Muscle layer of duodenum (tissue), 2 donors: ENCODE measurements at regions not wholly inside any gene's neighbourhood (a gene's known extent, or its start where the extent isn't known, plus 50 kb on each side); places are given as distances from the start of the nearest gene placed in this dataset.

Experiments
- H3K27ac ChIP-seq: one replicate; pipeline ENCODE4 v1.7.0; 2013; ENCODE audit warnings: mild to moderate bottlenecking, low read length
- H3K27me3 ChIP-seq: one replicate; pipeline ENCODE4 v1.7.0; 2013; ENCODE audit warnings: low read depth, mild to moderate bottlenecking, control low read depth, low read length
- H3K36me3 ChIP-seq, 2 donors: one replicate each; pipeline ENCODE4 v1.7.0; 2013; ENCODE audit warnings: low read length in 2 of 2, control low read depth in 1 of 2, mild to moderate bottlenecking in 1 of 2; ENCODE audit not compliant: insufficient read depth in 2 of 2, control insufficient read depth in 1 of 2
- H3K4me1 ChIP-seq, 2 donors: one replicate each; pipeline ENCODE4 v1.7.0; 2013; ENCODE audit warnings: low read length in 2 of 2, mild to moderate bottlenecking in 2 of 2, control low read depth in 1 of 2, moderate library complexity in 1 of 2; ENCODE audit not compliant: insufficient read depth in 2 of 2, control insufficient read depth in 1 of 2
- H3K4me3 ChIP-seq, 2 donors: one replicate each; pipeline ENCODE4 v1.7.0; 2013; ENCODE audit warnings: low read length in 2 of 2, low read depth in 1 of 2, mild to moderate bottlenecking in 1 of 2
- H3K9me3 ChIP-seq, 2 donors: one replicate each; pipeline ENCODE4 v1.7.0; 2013; ENCODE audit warnings: low read length in 2 of 2, control low read depth in 1 of 2, mild to moderate bottlenecking in 1 of 2; ENCODE audit not compliant: control insufficient read depth in 1 of 2
- donor health status: healthy.

- no peaks in the 10 kb centered on the region for H3K9me3 ChIP-seq
- H3K4me3 ChIP-seq, result no peak overlapping the region
- H3K36me3 ChIP-seq, result no peaks in the 10 kb centered on the region
- H3K27ac ChIP-seq, result no peak overlapping the region
- H3K4me1 ChIP-seq, result no peaks in the 10 kb centered on the region
- H3K27me3 ChIP-seq, result no peaks in the 10 kb centered on the region
Observed at GRCh38 chr6:12384357-12384912, 94.3 kb downstream of the EDN1 start.

- Histone ChIP-seq H3K36me3 (no peaks in the 10 kb centered on the region), H3K27me3 (no peaks in the 10 kb centered on the region), H3K4me3 (no peak overlapping the region), H3K9me3 (no peaks in the 10 kb centered on the region), H3K27ac (no peak overlapping the region), H3K4me1 (no peaks in the 10 kb centered on the region)
Observed at GRCh38 chr6:12385316-12385715, 95.2 kb downstream of the EDN1 start.

- no peaks in the 10 kb centered on the region for H3K36me3 ChIP-seq
- no peak overlapping the region for H3K27ac ChIP-seq
- H3K9me3 ChIP-seq, result no peaks in the 10 kb centered on the region
- H3K4me3 ChIP-seq, result no peak overlapping the region
- H3K4me1 ChIP-seq, result no peaks in the 10 kb centered on the region
- H3K27me3 ChIP-seq, result no peaks in the 10 kb centered on the region
Observed at GRCh38 chr6:12386816-12387215, 96.7 kb downstream of the EDN1 start.

- H3K36me3 ChIP-seq, result no peaks in the 10 kb centered on the region
- H3K9me3 ChIP-seq, result no peaks in the 10 kb centered on the region
- H3K27ac ChIP-seq, result no peak overlapping the region
- no peak overlapping the region for H3K4me3 ChIP-seq
- no peaks in the 10 kb centered on the region for H3K27me3 ChIP-seq
- no peaks in the 10 kb centered on the region for H3K4me1 ChIP-seq
Observed at GRCh38 chr6:12391472-12391871, 101.3 kb downstream of the EDN1 start.

GRCh38 chr6:12392490-12392889, 102.3 kb downstream of the EDN1 start:
- Histone ChIP-seq H3K4me1 (no peaks in the 10 kb centered on the region), H3K27me3 (no peaks in the 10 kb centered on the region), H3K27ac (no peak overlapping the region), H3K9me3 (no peaks in the 10 kb centered on the region), H3K4me3 (no peak overlapping the region), H3K36me3 (no peaks in the 10 kb centered on the region)

- Histone ChIP-seq H3K36me3 (no peaks in the 10 kb centered on the region), H3K4me1 (no peaks in the 10 kb centered on the region), H3K27ac (no peak overlapping the region), H3K9me3 (no peaks in the 10 kb centered on the region), H3K27me3 (no peaks in the 10 kb centered on the region), H3K4me3 (no peak overlapping the region)
Observed at GRCh38 chr6:12393100-12393499, 102.9 kb downstream of the EDN1 start.

GRCh38 chr6:12394170-12394569, 104.0 kb downstream of the EDN1 start:
- H3K9me3 ChIP-seq, result no peaks in the 10 kb centered on the region
- no peak overlapping the region for H3K4me3 ChIP-seq

GRCh38 chr6:12395898-12396297, 105.7 kb downstream of the EDN1 start:
- H3K27ac ChIP-seq, result no peak overlapping the region
- no peaks in the 10 kb centered on the region for H3K9me3 ChIP-seq
- no peaks in the 10 kb centered on the region for H3K36me3 ChIP-seq
- H3K4me3 ChIP-seq, result no peak overlapping the region
- H3K4me1 ChIP-seq, result no peaks in the 10 kb centered on the region
- H3K27me3 ChIP-seq, result no peaks in the 10 kb centered on the region

More at GRCh38 chr6:12394170-12394569, 104.0 kb downstream of the EDN1 start:
- H3K27me3 ChIP-seq, result no peaks in the 10 kb centered on the region
- H3K27ac ChIP-seq, result no peak overlapping the region
- no peaks in the 10 kb centered on the region for H3K36me3 ChIP-seq
- no peaks in the 10 kb centered on the region for H3K4me1 ChIP-seq

GRCh38 chr6:12401200-12401599, 111.0 kb downstream of the EDN1 start:
- Histone ChIP-seq H3K36me3 (no peaks in the 10 kb centered on the region), H3K27me3 (no peaks in the 10 kb centered on the region), H3K27ac (no peak overlapping the region), H3K4me3 (no peak overlapping the region), H3K4me1 (peaks cover 0 to 6% of the 10 kb centered on the region in 2 donors), H3K9me3 (no peaks in the 10 kb centered on the region)

GRCh38 chr6:12403201-12403826, 113.2 kb downstream of the EDN1 start:
- no peaks in the 10 kb centered on the region for H3K9me3 ChIP-seq
- no peaks in the 10 kb centered on the region for H3K36me3 ChIP-seq
- no peaks in the 10 kb centered on the region for H3K27me3 ChIP-seq
- no peak overlapping the region for H3K4me3 ChIP-seq
- H3K4me1 ChIP-seq, result peaks cover 0 to 6% of the 10 kb centered on the region in 2 donors
- no peak overlapping the region for H3K27ac ChIP-seq

- Histone ChIP-seq H3K27me3 (no peaks in the 10 kb centered on the region), H3K4me3 (no peak overlapping the region), H3K27ac (no peak overlapping the region), H3K36me3 (no peaks in the 10 kb centered on the region), H3K4me1 (peaks cover 0 to 6% of the 10 kb centered on the region in 2 donors), H3K9me3 (no peaks in the 10 kb centered on the region)
Observed at GRCh38 chr6:12403947-12404647, 113.9 kb downstream of the EDN1 start.
